Adrenal gland (tissue), 5 donors: ENCODE measurements at regions not wholly inside any gene's neighbourhood (a gene's known extent, or its start where the extent isn't known, plus 50 kb on each side); places are given as distances from the start of the nearest gene placed in this dataset.

Experiments used
- POLR2A ChIP-seq, 2 donors: fragments of 450-650 bp; IDR thresholded peaks; one replicate each; pipeline ENCODE4 v1.6.1; 2017; ENCODE audit warnings: antibody characterized with exemption in 2 of 2, mild to moderate bottlenecking in 2 of 2, moderate library complexity in 1 of 2
- TF ChIP-seq, protein P1 (sequence below), 6 experiments: fragments of 450-650 bp in 4 of 6; fragments of 200-600 bp in 2 of 6; sonication (generic) in 1 of 6; IDR thresholded peaks; 1 replicate in 5 of 6; 2 replicates in 1 of 6; pipeline versions ENCODE4 v1.5.1 to v1.8.0; 2016 to 2021; ENCODE audit warnings: antibody characterized with exemption in 6 of 6, mild to moderate bottlenecking in 2 of 6, moderate library complexity in 1 of 6
- donor health status: DM: no; HTN: no; CAD: no.

DNA sequence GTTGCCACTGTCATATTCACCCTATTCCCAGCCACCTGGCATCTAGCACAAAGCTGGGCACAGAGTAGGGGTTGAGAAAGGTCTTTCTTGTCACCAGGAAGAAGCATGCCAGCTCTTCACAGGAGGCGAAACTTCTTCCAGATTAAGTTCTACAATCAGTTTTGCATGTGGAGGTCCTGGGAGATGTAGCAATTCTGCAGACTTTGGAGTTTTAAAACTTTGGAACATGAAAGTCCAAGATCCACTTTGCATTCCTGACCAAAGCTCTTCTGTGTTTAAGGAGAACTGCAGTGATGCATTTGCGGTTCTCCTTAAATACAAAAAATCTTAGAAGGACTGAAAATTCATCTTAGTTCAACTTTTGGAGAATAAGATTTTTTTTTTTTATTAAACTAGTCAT, 258.5 kb upstream of the USP24 start:
- TF ChIP-seq, protein P1, sequence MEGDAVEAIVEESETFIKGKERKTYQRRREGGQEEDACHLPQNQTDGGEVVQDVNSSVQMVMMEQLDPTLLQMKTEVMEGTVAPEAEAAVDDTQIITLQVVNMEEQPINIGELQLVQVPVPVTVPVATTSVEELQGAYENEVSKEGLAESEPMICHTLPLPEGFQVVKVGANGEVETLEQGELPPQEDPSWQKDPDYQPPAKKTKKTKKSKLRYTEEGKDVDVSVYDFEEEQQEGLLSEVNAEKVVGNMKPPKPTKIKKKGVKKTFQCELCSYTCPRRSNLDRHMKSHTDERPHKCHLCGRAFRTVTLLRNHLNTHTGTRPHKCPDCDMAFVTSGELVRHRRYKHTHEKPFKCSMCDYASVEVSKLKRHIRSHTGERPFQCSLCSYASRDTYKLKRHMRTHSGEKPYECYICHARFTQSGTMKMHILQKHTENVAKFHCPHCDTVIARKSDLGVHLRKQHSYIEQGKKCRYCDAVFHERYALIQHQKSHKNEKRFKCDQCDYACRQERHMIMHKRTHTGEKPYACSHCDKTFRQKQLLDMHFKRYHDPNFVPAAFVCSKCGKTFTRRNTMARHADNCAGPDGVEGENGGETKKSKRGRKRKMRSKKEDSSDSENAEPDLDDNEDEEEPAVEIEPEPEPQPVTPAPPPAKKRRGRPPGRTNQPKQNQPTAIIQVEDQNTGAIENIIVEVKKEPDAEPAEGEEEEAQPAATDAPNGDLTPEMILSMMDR (IDR thresholded peaks at IDR 0.05), result no peak
- TF ChIP-seq POLR2A (IDR thresholded peaks at IDR 0.05), result no peak
